GM19467 (cell line): ENCODE measurements at regions not wholly inside any gene's neighbourhood (a gene's known extent, or its start where the extent isn't known, plus 50 kb on each side); places are given as distances from the start of the nearest gene placed in this dataset.

Experiments used
- ATAC-seq: cut with Tn5 transposase; IDR thresholded peaks from one replicate; pipeline ENCODE4 v1.9.1; 2021; ENCODE audit warnings: mild to moderate bottlenecking, moderate library complexity; ENCODE audit not compliant: unreplicated experiment

DNA sequence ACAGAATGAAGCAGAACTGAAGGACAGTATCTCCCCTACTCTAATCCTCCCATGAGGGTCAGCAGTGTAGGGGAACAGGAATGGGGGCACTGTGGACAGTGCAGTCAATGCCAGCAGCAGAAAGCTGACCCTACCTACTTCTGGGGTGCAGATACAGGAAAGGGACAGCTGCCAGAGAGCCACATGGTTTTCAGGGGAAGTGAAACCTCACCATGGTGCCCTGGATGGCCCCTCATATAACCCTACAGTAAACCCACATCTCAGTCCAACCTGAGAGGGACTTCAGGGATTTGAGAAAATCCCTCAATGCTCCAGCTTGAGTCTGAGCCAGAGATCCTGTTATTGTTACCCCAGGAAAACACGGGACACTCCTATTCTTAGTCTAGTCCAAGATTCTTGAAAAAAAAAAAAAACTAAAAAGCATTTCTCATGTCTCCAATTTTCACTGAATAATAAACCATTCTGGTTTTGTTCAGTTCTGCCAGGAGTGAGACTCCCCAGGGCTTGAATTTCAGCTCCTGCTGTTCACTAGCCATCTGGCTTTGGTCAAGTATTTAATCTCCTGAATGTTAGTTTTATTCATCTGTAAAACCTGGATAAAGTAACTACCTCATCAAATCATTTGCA lies 511.6 kb upstream of the ARGLU1 start:
- ATAC-seq, result no peak

DNA sequence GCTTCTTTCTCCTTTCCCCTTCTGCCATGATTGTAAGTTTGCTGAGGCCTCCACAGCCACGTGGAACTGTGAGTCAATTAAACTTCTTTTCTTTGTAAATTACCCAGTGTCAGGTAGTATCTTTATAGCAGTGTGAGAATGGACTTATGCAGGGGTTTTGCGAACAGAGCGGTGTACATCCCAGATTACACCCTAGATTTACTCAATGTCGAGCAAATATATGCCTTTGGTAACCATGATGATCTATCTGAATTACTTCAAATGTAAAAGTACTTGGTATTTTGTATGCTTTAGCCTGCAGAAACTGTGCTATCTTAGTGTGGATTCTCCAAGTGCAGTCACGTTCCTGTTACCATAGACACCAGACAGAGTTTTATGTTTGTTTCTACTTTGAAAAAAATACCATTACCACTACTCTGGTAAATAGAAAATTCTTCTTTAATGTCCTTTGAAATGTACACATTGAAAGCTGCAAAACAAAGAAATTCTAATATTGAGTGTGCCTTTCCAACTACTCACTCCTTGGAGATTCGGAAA lies 510.4 kb upstream of the ARGLU1 start:
- ATAC-seq, result no peak

- ATAC-seq, result no peak
These were observed 508.9 kb upstream of the ARGLU1 start for GRCh38 chr13:107076801-107077200.

DNA sequence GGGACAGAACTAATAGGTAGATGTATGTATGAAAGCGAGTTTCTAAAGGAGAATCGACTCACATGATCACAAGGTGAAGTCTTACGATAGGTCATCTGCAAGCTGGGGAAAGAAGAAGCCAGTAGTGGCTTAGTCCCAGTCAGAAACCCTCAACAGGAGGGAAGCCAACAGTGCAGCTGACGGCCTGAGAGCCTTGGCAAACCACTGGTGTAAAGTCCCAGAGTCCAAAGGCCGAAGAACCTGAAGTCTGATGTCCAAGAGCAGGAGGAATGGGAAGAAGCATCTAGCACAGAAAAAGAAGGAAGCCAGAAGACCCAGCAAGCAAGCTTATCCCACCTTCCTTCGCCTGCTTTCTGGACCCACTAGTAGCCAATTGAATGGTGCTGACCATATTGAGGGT lies 507.6 kb upstream of the ARGLU1 start:
- no peak for ATAC-seq

- no peak for ATAC-seq
These were observed 502.9 kb upstream of the ARGLU1 start for GRCh38 chr13:107070792-107071191.

DNA sequence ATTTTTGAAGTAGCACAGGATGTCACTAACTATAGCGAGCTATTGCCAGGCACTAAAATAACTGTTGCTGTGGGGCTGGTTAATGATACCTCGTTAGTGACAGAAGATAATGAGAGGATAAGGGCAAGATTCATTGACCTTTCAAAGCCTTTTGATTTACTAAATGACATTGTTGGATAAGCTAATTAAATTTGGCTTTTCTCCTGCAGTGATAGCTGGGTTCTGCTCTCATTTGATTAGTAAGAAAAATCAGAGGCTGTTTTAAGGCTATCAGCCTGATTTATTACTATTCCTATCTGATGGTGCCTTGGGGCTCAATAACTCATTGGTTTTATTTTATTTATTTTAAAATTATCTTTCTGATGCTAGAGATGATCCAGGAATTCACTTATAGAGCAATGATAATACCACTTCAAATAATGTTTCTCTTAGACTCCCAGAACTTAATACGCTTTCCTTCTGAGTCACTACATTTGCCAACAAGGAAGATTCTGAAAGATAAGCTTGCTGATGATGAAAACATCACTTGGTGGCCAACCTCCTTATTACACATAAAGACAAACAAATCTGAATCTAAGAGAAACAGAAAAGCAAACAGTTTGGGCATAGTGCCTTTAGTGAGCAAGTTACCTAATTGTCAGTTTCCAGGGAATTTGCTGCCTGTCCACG lies 501.3 kb upstream of the ARGLU1 start:
- no peak for ATAC-seq

DNA sequence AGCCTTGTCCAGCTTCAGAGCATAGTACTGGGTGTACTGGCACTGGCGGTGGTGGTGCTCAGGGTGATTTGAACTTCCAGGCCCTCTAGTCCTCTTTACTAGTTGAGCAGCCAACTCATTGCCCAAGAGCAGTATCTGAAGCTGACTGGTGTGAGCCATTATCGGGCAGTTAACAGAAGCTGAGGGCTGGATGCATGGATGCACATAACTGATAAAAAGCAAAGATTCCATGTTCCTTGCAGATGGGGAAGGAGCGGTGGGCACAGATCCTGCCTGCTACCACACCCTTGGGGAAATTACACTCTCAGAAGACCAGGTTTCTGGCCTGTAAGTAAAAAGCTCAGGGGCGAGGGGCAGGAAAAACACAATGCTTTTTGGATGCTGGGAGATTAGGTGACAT lies 499.4 kb upstream of the ARGLU1 start:
- ATAC-seq, result no peak

DNA sequence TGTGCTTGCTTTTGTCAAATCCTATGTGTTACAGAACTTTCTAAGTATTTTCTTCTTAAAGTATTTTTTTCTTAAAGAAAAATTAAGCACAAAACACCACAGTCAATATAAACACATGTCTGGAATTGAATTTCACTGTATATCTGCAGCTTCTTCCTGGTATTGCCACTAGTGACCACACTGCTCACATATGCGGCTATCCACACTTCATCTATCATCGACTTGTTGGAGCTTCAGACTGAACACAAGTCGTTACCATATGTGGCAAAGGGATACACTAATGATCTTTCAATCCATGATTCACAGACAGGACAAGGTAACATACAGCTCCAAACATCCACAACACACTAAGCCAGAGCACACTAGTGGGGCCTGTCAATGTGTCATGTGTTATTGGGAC lies 498.4 kb upstream of the ARGLU1 start:
- no peak for ATAC-seq

DNA sequence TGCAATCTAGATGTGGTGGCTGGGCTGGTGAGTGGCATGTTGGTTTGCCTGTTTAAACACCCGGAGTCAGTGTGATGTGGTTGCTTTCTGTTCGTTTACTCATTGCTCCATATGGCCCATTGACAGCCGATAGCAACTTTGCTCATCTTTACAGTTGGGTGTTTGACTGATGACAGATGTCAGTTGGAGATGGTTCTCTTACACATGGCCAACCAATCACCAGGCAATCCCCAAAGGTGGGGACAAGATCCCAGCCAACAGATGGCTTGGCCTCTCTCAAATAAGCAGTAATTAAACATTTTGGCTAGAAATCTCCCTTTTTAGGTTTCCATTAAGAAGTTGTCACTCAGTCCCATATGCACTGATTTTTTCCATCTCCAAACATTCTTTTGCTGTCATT lies 497.1 kb upstream of the ARGLU1 start:
- no peak for ATAC-seq

- ATAC-seq, result no peak
These were observed 489.2 kb upstream of the ARGLU1 start for GRCh38 chr13:107057028-107057631.

DNA sequence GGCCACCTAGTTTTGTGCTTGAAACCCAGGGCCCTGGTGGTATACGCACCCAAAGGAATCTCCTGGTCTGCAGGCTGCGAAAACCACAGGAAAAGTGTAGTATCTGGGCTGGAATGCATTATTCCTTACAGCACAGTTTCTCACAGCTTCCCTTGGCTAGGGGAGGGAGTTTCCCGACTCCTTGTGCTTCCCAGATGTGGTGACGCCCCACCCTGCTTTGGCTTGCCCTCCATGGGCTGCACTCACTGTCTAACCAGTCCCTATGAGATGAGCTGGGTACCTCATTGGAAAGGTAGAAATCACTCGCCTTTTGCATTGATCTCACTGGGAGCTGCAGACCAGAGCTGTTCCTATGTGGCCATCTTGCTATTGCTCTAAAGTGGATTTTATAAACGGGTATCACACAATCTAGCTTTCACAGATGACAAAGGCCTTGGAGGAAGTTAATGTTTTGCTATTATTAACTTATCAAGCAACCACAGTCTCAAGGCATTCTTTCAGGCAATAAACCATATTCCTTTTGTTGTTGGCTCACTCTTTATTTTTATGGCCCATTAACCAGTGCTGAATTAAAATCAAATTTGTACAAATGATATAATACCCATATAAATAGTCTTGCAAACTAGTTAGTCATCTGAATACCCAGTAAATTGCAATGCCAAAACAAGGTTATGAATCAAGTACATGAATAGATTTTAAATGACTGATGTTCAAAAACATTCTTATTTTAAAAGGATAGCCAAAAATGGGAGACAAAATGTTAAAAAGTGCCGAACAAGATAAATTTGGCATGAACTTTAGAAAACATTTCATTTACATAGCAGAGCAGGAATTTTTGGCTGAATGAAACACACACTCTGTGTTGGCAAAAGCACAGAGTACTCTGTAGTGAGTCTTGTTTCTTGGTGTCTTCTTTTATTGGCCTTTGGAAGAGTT lies 475.4 kb upstream of the ARGLU1 start:
- ATAC-seq, result no peak

DNA sequence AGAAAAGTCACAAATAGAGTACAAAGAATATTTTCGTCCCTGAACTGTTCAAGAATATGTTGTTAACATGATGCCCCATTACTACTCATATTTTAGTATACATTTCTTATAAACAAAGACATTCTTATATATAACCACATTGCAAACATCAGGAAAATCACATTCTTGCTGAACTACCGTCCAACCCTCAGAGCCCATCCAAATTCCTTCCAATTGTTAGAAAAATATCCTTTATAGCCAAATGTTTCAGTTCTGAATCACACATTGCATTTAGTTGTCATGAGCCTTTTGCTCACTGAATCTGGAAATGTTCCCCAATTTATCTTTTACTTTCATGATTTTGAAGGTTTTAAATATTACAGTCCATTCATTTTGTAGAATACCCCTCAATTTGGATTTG lies 467.8 kb upstream of the ARGLU1 start:
- no peak for ATAC-seq

- no peak for ATAC-seq
These were observed 467.2 kb upstream of the ARGLU1 start for GRCh38 chr13:107035186-107035585.

DNA sequence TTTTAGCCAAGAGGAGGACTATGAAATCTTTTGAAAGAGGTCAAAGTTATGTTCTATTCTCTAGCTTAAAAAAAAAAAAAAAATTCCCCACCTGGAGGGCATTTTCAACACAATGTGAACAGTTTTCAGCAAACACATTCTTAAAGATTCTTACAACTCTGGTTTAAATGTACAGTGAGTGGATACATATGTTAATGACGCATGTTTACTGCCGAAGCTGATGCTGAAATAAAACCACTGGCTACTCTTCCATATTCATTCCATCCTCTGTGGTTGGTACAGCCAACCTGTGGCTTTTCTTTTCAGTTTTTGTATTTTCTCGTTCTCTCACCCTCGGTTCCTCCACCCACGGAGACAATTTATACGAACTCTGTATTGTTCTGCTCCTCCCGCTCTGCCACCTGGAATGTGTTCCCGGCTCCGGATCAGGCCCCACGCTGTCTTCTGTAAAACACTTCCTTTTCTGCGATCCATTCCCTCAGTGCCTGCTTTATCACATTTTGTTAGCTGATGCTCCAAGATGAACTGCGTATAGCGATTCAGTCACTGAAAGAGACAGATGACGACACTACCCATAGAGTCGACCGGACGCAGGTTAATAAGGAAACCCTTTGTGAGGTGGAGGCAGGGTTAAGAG lies 466.4 kb upstream of the ARGLU1 start:
- ATAC-seq, result no peak

DNA sequence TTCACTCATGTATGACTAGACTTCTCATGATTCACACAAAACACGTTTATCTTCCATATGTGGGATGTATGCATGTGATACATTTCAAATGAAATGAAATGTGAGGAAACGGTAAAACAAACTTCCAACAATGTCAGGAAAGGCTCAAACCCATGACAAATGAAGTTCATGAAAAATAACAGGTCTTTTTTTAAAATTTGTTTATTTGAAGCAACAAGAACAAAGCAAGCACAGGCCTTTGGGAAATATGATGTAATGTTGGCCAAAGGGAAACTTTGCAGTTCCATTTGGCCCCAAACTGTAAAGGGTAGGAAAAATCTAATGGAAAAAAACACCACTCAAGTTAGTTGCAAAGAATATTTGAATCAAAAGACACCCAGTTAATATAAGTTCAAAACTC lies 463.8 kb upstream of the ARGLU1 start:
- ATAC-seq, result no peak

DNA sequence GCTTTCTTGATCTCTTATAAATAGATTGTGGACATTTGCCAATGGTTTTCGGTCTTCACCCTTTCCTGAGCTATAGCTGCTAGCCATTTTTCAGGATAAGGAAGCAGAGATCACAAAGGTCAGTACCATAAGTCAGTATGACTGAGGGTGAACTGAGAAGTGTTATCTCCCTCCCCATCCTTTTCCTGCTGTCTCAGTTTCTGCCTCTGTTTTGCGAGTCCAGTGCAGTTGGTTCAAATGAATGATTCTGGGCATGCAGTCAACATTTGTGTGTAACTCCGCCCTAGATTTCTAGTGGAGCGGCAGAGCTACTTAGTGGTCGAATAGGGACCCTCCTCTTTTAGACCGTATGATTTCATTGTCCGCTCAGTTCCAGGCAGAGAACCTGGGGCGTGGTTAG lies 460.8 kb upstream of the ARGLU1 start:
- ATAC-seq, result no peak

DNA sequence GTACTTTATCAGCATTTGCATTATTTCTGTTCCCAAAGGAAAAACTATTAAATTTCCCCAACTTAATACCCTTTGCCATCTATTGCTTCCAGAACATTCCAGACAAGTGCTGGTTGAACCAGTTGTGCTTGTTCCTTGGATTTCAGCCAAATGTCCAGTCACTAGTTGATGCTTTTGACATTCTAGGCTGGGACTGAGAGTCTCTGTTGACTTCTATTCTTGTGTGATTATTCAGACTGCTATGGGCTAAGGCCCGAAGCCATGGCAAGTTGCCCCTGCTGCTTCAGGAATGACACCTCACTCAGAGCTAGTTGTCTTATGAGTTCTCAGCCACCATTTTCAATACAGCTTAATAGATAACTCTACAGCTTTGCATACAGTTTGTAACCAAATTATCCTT lies 458.1 kb upstream of the ARGLU1 start:
- ATAC-seq, result no peak

- no peak for ATAC-seq
These were observed 455.4 kb upstream of the ARGLU1 start for GRCh38 chr13:107023335-107023734.

- no peak for ATAC-seq
These were observed 452.5 kb upstream of the ARGLU1 start for GRCh38 chr13:107020393-107020792.

- no peak for ATAC-seq
These were observed 450.3 kb upstream of the ARGLU1 start for GRCh38 chr13:107018285-107018684.

- no peak for ATAC-seq
These were observed 438.7 kb upstream of the ARGLU1 start for GRCh38 chr13:107006661-107007060.
